ENCODE measurements at regions not wholly inside any gene's neighbourhood (a gene's known extent, or its start where the extent isn't known, plus 50 kb on each side); places are given as distances from the start of the nearest gene placed in this dataset.
"Not testable (repeated sequence)": the region's sequence is repeated elsewhere in the genome, so short reads cannot be mapped to it uniquely, and the experiment has no call there.

- TF ChIP-seq CTCF (IDR thresholded peaks at IDR 0.05; ENCODE audit: insufficient read depth, low read length): no peak
- H3K4me3 ChIP-seq (ENCODE audit: low read depth, low read length): no peak overlapping the region
- no peak for DNase-seq (ENCODE audit: low read depth)
Observed at GRCh38 chr22:22178355-22178965, 66.1 kb upstream of the VPREB1 start.

- TF ChIP-seq CTCF (IDR thresholded peaks at IDR 0.05; ENCODE audit: insufficient read depth, low read length): no peak
- no peak overlapping the region for H3K4me3 ChIP-seq (ENCODE audit: low read depth, low read length)
- DNase-seq (ENCODE audit: low read depth): no peak
Observed at GRCh38 chr22:22176929-22177616, 67.5 kb upstream of the VPREB1 start.

GRCh38 chr22:22172896-22173628 lies 71.5 kb upstream of the VPREB1 start:
- not testable (repeated sequence) for DNase-seq (ENCODE audit: low read depth); H3K4me3 ChIP-seq (ENCODE audit: low read depth, low read length)

- DNase-seq (ENCODE audit: low read depth): no peak
- peak; percentile 48 for TF ChIP-seq CTCF (IDR thresholded peaks at IDR 0.05; ENCODE audit: insufficient read depth, low read length)
- H3K4me3 ChIP-seq (ENCODE audit: low read depth, low read length): no peak overlapping the region
Observed at GRCh38 chr22:22171357-22172218, 73.0 kb upstream of the VPREB1 start.

GRCh38 chr22:22169923-22170322 lies 74.7 kb upstream of the VPREB1 start:
- TF ChIP-seq CTCF (IDR thresholded peaks at IDR 0.05; ENCODE audit: insufficient read depth, low read length): no peak
- no peak for DNase-seq (ENCODE audit: low read depth)
- H3K4me3 ChIP-seq (ENCODE audit: low read depth, low read length): no peak overlapping the region

- no peak overlapping the region for H3K4me3 ChIP-seq (ENCODE audit: low read depth, low read length)
- DNase-seq (ENCODE audit: low read depth): no peak
- TF ChIP-seq CTCF (IDR thresholded peaks at IDR 0.05; ENCODE audit: insufficient read depth, low read length): no peak
Observed at GRCh38 chr22:22168941-22169867, 75.4 kb upstream of the VPREB1 start.
